GM12874 (cell line): ENCODE measurements at regions not wholly inside any gene's neighbourhood (a gene's known extent, or its start where the extent isn't known, plus 50 kb on each side); places are given as distances from the start of the nearest gene placed in this dataset.

ENCODE experiments used
- CTCF ChIP-seq: IDR thresholded peaks from 2 replicates; pipeline ENCODE4 v1.5.1; 2011; ENCODE audit warnings: low read depth, mild to moderate bottlenecking, control low read depth, low read length, moderate library complexity; ENCODE audit not compliant: insufficient read depth

GRCh38 chr2:9735335-9735734 is 104.5 kb upstream of the YWHAQ start:
- no peak for TF ChIP-seq CTCF

- no peak for TF ChIP-seq CTCF
Measured at GRCh38 chr2:9736021-9736420, 105.2 kb upstream of the YWHAQ start.

- TF ChIP-seq CTCF, result no peak
Measured at GRCh38 chr2:9737053-9737875, 106.0 kb upstream of the TAF1B start.

- TF ChIP-seq CTCF, result no peak
Measured at GRCh38 chr2:9738062-9738461, 105.2 kb upstream of the TAF1B start.

GRCh38 chr2:9738535-9739496 is 104.5 kb upstream of the TAF1B start:
- no peak for TF ChIP-seq CTCF

GRCh38 chr2:9739531-9739964 is 103.7 kb upstream of the TAF1B start:
- TF ChIP-seq CTCF, result no peak

GRCh38 chr2:9740382-9741073 is 102.7 kb upstream of the TAF1B start:
- TF ChIP-seq CTCF, result no peak
